GM13976 (cell line): ENCODE measurements at regions not wholly inside any gene's neighbourhood (a gene's known extent, or its start where the extent isn't known, plus 50 kb on each side); places are given as distances from the start of the nearest gene placed in this dataset.
"Not testable (repeated sequence)": the region's sequence is repeated elsewhere in the genome, so short reads cannot be mapped to it uniquely, and the experiment has no call there.

ENCODE experiments used
- DNase-seq: peaks from one replicate; pipeline ENCODE4 v3.0.0; 2012; ENCODE audit warnings: low spot score
- in situ Hi-C: fragments of 300-500 bp; cut with MboI; formaldehyde crosslinking; loops from one replicate; pipeline ENCODE4 v1.12.0; 2022; ENCODE audit warnings: low sequenced_read_pairs, mixed read lengths, inconsistent platforms; ENCODE audit not compliant: unreplicated experiment
- TF ChIP-seq, protein P1 (sequence below): IDR thresholded peaks from 2 replicates; pipeline ENCODE4 v1.5.1; 2012; ENCODE audit warnings: borderline replicate concordance, mild to moderate bottlenecking; ENCODE audit not compliant: insufficient read depth; ENCODE audit errors: extremely low read depth, missing control alignments, control extremely low read depth

DNA sequence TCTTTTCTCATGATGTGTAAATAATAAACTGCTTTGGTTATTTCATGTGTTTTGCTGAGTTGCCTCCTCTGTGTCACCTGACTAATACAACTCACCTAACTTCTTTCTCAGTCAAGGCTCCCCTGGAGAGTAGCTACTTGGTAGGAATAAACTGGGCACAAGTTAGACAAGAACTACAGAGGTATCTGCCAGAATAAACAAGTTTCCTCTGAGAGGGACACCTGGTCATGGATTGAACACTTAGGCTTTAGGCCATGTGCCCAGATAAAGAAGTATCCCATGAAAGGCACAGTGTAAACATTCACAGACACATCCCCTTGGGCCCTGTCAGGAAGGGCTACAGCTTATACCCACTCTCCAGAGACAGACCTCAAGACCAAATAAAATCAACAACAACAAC is 532.5 kb downstream of the KIF4B start:
- DNase-seq, result no peak
- TF ChIP-seq, protein P1, sequence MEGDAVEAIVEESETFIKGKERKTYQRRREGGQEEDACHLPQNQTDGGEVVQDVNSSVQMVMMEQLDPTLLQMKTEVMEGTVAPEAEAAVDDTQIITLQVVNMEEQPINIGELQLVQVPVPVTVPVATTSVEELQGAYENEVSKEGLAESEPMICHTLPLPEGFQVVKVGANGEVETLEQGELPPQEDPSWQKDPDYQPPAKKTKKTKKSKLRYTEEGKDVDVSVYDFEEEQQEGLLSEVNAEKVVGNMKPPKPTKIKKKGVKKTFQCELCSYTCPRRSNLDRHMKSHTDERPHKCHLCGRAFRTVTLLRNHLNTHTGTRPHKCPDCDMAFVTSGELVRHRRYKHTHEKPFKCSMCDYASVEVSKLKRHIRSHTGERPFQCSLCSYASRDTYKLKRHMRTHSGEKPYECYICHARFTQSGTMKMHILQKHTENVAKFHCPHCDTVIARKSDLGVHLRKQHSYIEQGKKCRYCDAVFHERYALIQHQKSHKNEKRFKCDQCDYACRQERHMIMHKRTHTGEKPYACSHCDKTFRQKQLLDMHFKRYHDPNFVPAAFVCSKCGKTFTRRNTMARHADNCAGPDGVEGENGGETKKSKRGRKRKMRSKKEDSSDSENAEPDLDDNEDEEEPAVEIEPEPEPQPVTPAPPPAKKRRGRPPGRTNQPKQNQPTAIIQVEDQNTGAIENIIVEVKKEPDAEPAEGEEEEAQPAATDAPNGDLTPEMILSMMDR, result no peak
- in situ Hi-C loops, result no loop called here

DNA sequence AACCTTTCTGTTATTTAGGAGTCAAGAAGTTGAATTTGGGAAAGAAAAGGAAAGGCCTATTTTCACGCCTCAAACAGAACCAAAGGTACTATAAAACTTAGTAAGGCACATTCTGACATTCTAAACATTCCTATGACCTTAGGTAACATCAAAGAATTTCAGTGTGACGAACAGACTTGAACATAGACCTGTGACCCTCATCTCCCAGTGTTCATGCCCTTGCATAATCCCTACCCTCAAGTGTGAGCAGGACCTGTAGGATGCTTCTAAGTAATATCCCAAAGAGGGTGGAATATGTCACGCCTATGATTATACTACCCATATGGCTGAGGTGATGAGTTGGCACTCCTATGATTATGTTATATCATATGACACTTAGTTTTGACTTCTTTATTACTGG is 540.9 kb downstream of the KIF4B start:
- TF ChIP-seq, protein P1, result no peak
- no peak for DNase-seq
- in situ Hi-C loops, result no loop called here

DNA sequence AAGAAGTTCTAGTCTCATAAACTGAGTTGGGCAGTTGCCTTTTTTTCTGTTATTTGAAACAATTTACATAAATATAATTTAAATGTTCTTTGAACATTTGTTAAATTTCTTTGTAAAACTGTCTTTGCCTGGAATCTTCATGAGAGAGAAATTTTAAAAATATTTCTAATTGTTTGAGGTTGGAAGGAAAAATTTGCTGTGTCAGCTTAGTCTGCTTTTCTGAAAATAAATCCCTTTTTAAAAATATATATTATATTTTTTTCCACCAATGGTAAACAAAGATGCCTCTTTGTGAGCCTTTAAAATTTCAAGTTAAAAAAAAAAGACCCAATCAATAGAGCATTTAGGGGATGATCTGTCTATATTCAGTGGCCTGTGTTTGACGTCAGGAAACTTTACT is 542.7 kb downstream of the KIF4B start:
- in situ Hi-C loops, result no loop called here
- DNase-seq, result no peak
- TF ChIP-seq, protein P1, result no peak

DNA sequence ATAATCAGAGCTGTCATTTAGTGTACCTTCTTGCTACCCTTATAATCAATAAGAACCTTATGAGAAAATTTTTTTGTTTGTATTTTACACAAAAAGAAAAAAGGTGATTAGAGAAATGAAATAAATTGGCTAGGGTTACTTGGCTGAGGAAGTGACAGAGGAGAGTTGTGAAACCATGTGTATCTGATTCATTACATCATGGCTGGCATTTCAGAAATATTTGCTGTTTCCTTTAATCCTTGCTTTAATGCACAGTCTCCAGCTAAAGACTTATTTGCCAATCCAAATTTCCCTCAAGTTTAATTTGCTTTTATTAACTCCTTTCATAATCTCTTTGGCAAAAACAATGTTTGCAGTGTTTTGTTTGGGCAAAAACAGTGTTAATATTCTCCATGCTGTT is 543.1 kb downstream of the KIF4B start:
- DNase-seq, result no peak
- in situ Hi-C loops, result no loop called here
- TF ChIP-seq, protein P1, result no peak

DNA sequence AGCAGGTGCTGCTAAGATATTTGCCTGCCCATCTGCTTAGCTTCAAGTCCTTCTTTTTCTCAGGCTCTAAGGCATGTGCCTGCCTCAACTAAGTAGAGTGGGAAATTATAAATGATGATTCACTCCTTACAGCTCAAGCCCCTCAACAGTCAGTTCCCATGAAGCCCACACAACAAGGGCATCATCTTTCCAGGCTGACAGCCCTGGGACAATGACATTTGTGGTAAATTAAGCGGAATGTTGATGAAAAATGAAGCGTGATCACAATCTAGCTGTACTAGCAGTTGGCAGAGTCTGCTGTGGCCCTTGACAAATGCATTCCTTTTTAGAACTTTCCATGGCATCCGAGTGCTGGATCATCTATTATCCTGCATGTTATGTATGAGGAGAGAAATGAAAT is 548.6 kb downstream of the KIF4B start:
- in situ Hi-C loops, result no loop called here
- TF ChIP-seq, protein P1, result no peak
- DNase-seq, result no peak

DNA sequence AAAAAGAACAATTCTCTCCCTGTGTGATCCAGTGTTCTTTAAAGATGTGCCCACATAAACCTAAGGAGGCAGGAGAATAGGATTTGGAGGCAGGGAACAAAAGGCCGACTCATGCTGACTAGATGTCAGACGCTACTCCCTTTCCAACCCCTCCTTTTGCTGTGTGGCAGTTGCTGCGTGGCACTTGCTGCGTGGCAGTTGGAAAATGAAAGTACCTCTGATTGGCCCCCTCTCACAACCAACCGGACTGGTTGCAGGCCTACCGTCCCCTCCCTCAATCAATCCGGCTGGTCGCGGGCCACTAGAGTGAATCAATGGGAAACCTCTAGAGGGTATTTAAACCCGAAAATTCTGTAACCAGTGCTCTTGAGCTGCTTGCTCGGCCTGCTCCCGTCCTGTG is 551.0 kb downstream of the KIF4B start:
- DNase-seq, result no peak
- TF ChIP-seq, protein P1, result no peak
- in situ Hi-C loops, result no loop called here

DNA sequence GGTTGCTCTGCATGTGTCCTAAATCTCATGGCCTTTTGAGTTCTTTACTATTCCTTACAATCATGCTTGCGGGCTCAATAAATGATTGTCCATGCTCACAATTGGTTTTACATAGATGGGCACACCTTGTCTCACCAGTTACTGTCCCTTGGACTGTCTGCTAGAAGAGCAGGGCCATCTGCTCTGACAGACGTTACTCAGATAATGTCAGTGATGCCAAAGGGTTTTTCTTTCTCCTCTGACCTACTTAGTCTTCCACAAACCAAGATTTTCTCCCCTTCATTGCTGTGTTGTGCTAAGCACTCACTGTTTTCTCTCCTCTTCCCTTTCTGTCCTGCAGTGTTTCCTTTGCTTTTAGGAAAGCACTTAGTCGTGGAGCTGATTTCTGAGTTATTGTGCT is 562.3 kb downstream of the KIF4B start:
- TF ChIP-seq, protein P1, result no peak
- no peak for DNase-seq
- in situ Hi-C loops, result no loop called here

DNA sequence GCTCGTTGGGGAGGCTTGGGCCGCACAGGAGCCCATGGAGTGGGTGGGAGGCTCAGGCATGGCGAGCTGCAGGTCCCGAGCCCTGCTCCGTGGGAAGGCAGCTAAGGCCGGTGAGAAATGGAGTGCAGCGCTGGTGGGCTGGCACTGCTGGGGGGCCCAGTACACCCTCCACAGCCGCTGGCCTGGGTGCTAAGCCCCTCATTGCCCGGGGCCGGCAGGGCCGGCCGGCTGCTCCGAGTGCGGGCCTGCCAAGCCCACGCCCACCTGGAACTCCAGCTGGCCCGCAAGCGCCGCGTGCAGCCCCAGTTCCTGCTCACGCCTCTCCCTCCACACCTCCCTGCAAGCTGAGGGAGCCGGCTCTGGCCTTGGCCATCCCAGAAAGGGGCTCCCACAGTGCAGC is 573.3 kb downstream of the KIF4B start:
- in situ Hi-C loops, DNase-seq: not testable (repeated sequence)
